K562 (cell line): ENCODE measurements at regions not wholly inside any gene's neighbourhood (a gene's known extent, or its start where the extent isn't known, plus 50 kb on each side); places are given as distances from the start of the nearest gene placed in this dataset.

Experiments used
- ATAC-seq: fragments of 200-7000 bp; cut with Tn5 transposase; 3 replicates; pipeline ENCODE4 v1.9.1; 2020; ENCODE audit warnings: moderate library complexity
- BruUV-seq: library from RNA; stranded (reverse); fragments of 400-500 nt; replicated peaks from 2 replicates; lab custom pipeline; 2021; lab: Mats Ljungman, UMichigan
- CTCF ChIA-PET: fragments of 300-600 bp; formaldehyde crosslinking; extraction: SDS; loops from one replicate; lab custom pipeline; 2021; ENCODE audit warnings: low intra/inter-chr PET ratio; lab: Yijun Ruan, JAX
- POLR2A ChIA-PET: fragments of 300-600, 350-650 bp; sonication (Branson Sonifier 250); formaldehyde crosslinking; extraction: SDS; loops from one replicate; lab custom pipeline; 2021; ENCODE audit warnings: antibody characterized with exemption, inconsistent platforms; lab: Yijun Ruan, JAX
- DNase-seq, 4 experiments: peaks; one replicate each; pipeline versions ENCODE4 v3.0.0 to v3.0.0-alpha.2; 2011 to 2018; ENCODE audit warnings: low spot score in 3 of 4, mixed read lengths in 3 of 4; ENCODE audit errors: extremely low read depth in 1 of 4
- FAIRE-seq: peaks from 2 replicates; lab custom pipeline; 2011; peaks lifted over from hg19 to GRCh38; lab: Jason Lieb, UNC
- H2AFZ ChIP-seq: 2 replicates; pipeline ENCODE4 v1.6.0; 2011; ENCODE audit warnings: low read depth, low read length, control low read depth, inconsistent platforms
- H3K27ac ChIP-seq: fragments of 200-600 bp; 3 replicates; pipeline ENCODE4 v1.8.0; 2011; ENCODE audit warnings: low read depth, mild to moderate bottlenecking, control low read depth, inconsistent platforms, low read length, moderate library complexity, mixed read lengths; ENCODE audit errors: extremely low read depth
- H3K27me3 ChIP-seq, 2 experiments: fragments of 300-600 bp in 1 of 2; 2 replicates in 1 of 2; 3 replicates in 1 of 2; pipeline versions ENCODE4 v1.6.0 to v1.8.0; 2011; ENCODE audit warnings: inconsistent platforms in 2 of 2, low read length in 2 of 2, mild to moderate bottlenecking in 1 of 2, mixed read lengths in 1 of 2, moderate library complexity in 1 of 2; ENCODE audit not compliant: control insufficient read depth in 2 of 2, insufficient read depth in 2 of 2
- H3K36me3 ChIP-seq: fragments of 300-600 bp; 3 replicates; pipeline ENCODE4 v1.8.0; 2011; ENCODE audit warnings: mild to moderate bottlenecking, low read length, inconsistent platforms; ENCODE audit not compliant: control insufficient read depth, insufficient read depth
- H3K4me1 ChIP-seq, 2 experiments: fragments of 200-600 bp in 1 of 2; replicated peaks in 1 of 2; 2 replicates in 1 of 2; 3 replicates in 1 of 2; pipeline versions ENCODE4 v1.5.1 to v1.8.0; 2011; ENCODE audit warnings: inconsistent platforms in 2 of 2, low read length in 2 of 2, mild to moderate bottlenecking in 1 of 2, mixed read lengths in 1 of 2, moderate library complexity in 1 of 2; ENCODE audit not compliant: control insufficient read depth in 2 of 2, insufficient read depth in 2 of 2
- H3K4me2 ChIP-seq: 2 replicates; pipeline ENCODE4 v1.6.1; 2011; ENCODE audit warnings: low read length, control low read depth, inconsistent platforms, mixed read lengths; ENCODE audit not compliant: insufficient read depth
- H3K4me3 ChIP-seq: fragments of 200-600 bp; sonication (generic), shearing (Covaris generic); 2 replicates; pipeline ENCODE4 v1.5.1; 2016; ENCODE audit warnings: control low read depth, inconsistent platforms
- H3K79me2 ChIP-seq: fragments of 200-600 bp; 3 replicates; pipeline ENCODE4 v1.8.0; 2011; ENCODE audit warnings: low read length, inconsistent platforms; ENCODE audit not compliant: control insufficient read depth, insufficient read depth
- H3K9ac ChIP-seq, 2 experiments: 2 replicates each; pipeline versions ENCODE4 v1.6.0 to v1.6.1; 2011; ENCODE audit warnings: low read depth in 2 of 2, low read length in 2 of 2, control low read depth in 1 of 2, inconsistent platforms in 1 of 2, mild to moderate bottlenecking in 1 of 2, mixed read lengths in 1 of 2; ENCODE audit not compliant: insufficient read depth in 1 of 2
- H3K9me1 ChIP-seq: one replicate; pipeline ENCODE4 v1.6.0; 2011; ENCODE audit warnings: inconsistent platforms, mild to moderate bottlenecking, low read length, moderate library complexity; ENCODE audit not compliant: control insufficient read depth, insufficient read depth
- H3K9me3 ChIP-seq: replicated peaks from 2 replicates; pipeline ENCODE4 v1.5.1; 2011; ENCODE audit warnings: low read depth, low read length, inconsistent platforms; ENCODE audit not compliant: control insufficient read depth, insufficient read depth
- H4K20me1 ChIP-seq: replicated peaks from 2 replicates; pipeline ENCODE4 v1.6.1; 2011; ENCODE audit warnings: low read length, inconsistent platforms, mixed read lengths; ENCODE audit not compliant: control insufficient read depth, insufficient read depth
- CEBPB ChIP-seq: fragments of 450-650 bp; IDR thresholded peaks from 2 replicates; pipeline ENCODE4 v1.6.1; 2016; ENCODE audit warnings: missing genetic modification characterization, missing compliant biosample characterization
- CREB1 ChIP-seq, 2 experiments: sonication (generic) in 1 of 2; formaldehyde crosslinking in 1 of 2; IDR thresholded peaks; 2 replicates each; pipeline versions ENCODE4 v1.6.1 to v1.8.0; 2012 to 2022; ENCODE audit warnings: inconsistent platforms in 1 of 2, mild to moderate bottlenecking in 1 of 2, missing genetic modification reagents in 1 of 2, moderate library complexity in 1 of 2
- E2F3 ChIP-seq: fragments of 250-450 bp; sonication (Bioruptor Pico); IDR thresholded peaks from 2 replicates; pipeline ENCODE4 v1.4.0; 2020; ENCODE audit warnings: mild to moderate bottlenecking
- ELF2 ChIP-seq: fragments of 250-450 bp; sonication (Bioruptor Pico); IDR thresholded peaks from 2 replicates; pipeline ENCODE4 v1.5.0; 2021; ENCODE audit warnings: mild to moderate bottlenecking
- ETS1 ChIP-seq: conservative IDR thresholded peaks from 2 replicates; pipeline ENCODE4 v1.6.1; 2011; ENCODE audit warnings: low read depth, mild to moderate bottlenecking, low read length; ENCODE audit not compliant: control insufficient read depth
- HNRNPH1 ChIP-seq: fragments of 200-400 bp; formaldehyde crosslinking; optimal IDR thresholded peaks from 2 replicates; pipeline ENCODE3; 2017; ENCODE audit warnings: low read depth, mild to moderate bottlenecking, low read length, moderate library complexity
- IRF9 ChIP-seq: fragments of 450-650 bp; IDR thresholded peaks from 2 replicates; pipeline ENCODE4 v1.6.1; 2016; ENCODE audit warnings: missing biosample characterization, missing genetic modification characterization
- KDM2B ChIP-seq: fragments of 250-450 bp; sonication (Bioruptor Pico); IDR thresholded peaks from 2 replicates; pipeline ENCODE4 v1.8.0; 2021; ENCODE audit warnings: mild to moderate bottlenecking, moderate library complexity
- MCM7 ChIP-seq, 2 experiments: fragments of 450-650 bp; IDR thresholded peaks; 2 replicates each; pipeline ENCODE4 v1.6.1; 2016 to 2018
- NEUROD1 ChIP-seq: fragments of 150-350 bp; IDR thresholded peaks from 2 replicates; pipeline ENCODE4 v1.6.1; 2014; ENCODE audit warnings: borderline replicate concordance, low read length, low read depth; ENCODE audit not compliant: partially characterized antibody
- PKNOX1 ChIP-seq: fragments of 450-650 bp; IDR thresholded peaks from 2 replicates; pipeline ENCODE4 v1.6.1; 2016
- SMAD3 ChIP-seq: fragments of 450-650 bp; formaldehyde crosslinking; conservative IDR thresholded peaks from 2 replicates; pipeline ENCODE4 v1.4.0; 2020; ENCODE audit warnings: mild to moderate bottlenecking
- SNRNP70 ChIP-seq: fragments of 200-400 bp; formaldehyde crosslinking; optimal IDR thresholded peaks from 2 replicates; pipeline ENCODE3; 2017; ENCODE audit warnings: low read depth, low read length
- TAF9B ChIP-seq: fragments of 450-650 bp; IDR thresholded peaks from 2 replicates; pipeline ENCODE4 v1.6.1; 2018; ENCODE audit warnings: mild to moderate bottlenecking; ENCODE audit not compliant: partially characterized antibody
- TSC22D4 ChIP-seq: fragments of 450-650 bp; IDR thresholded peaks from 2 replicates; pipeline ENCODE4 v1.6.1; 2016; ENCODE audit warnings: missing genetic modification characterization, missing biosample characterization, control low read depth
- ZKSCAN1 ChIP-seq: fragments of 150-350 bp; IDR thresholded peaks from 2 replicates; pipeline ENCODE4 v1.6.1; 2016; ENCODE audit warnings: low read depth, low read length
- ZNF511 ChIP-seq: sonication (generic); formaldehyde crosslinking; IDR thresholded peaks from 2 replicates; pipeline ENCODE4 v1.8.0; 2022; ENCODE audit warnings: mild to moderate bottlenecking, missing genetic modification reagents
- ZNF589 ChIP-seq: fragments of 200-800 bp; sonication (Bioruptor generic); IDR thresholded peaks from 2 replicates; pipeline ENCODE4 v1.6.1; 2016; ENCODE audit warnings: low read depth, missing genetic modification characterization, missing compliant biosample characterization
- ZNF740 ChIP-seq, 3 experiments: fragments of 200-800 bp in 1 of 3; sonication (Bioruptor generic) in 1 of 3; sonication (generic) in 1 of 3; formaldehyde crosslinking in 1 of 3; IDR thresholded peaks; 2 replicates each; pipeline versions ENCODE4 v1.6.1 to v1.8.0; 2016 to 2022; ENCODE audit warnings: mild to moderate bottlenecking in 2 of 3, missing compliant biosample characterization in 2 of 3, missing genetic modification characterization in 2 of 3, missing genetic modification reagents in 1 of 3
- WGBS: fragments of 100-300 bp; shearing (Covaris generic); methylation state at CpG from one replicate; pipeline ENCODE4 v1.1.6; 2016; ENCODE audit warnings: low coverage, mixed read lengths; ENCODE audit not compliant: insufficient coverage; ENCODE audit errors: missing lambda C conversion rate; 5-methylcytosine and 5-hydroxymethylcytosine counted together
- in situ Hi-C: fragments of 300-500 bp; cut with MboI; formaldehyde crosslinking; loops from 4 replicates; pipeline ENCODE4 v1.15.0; 2018; ENCODE audit warnings: inconsistent platforms, mixed read lengths
- intact Hi-C: fragments of 100-400 bp; cut with micrococcal nuclease; formaldehyde crosslinking; loops from 2 replicates; pipeline ENCODE4 v1.14.2; 2022

- H3K79me2 ChIP-seq, result no peaks in the 10 kb centered on the region
- DNase-seq, result no peak
- H2AFZ ChIP-seq, result no peak overlapping the region
- no peaks in the 10 kb centered on the region for H3K27me3 ChIP-seq
- H3K9ac ChIP-seq, result no peak overlapping the region
- H3K4me3 ChIP-seq, result no peak overlapping the region
- CTCF ChIA-PET, result no interaction called here
- TF ChIP-seq CREB1 (IDR thresholded peaks at IDR 0.05) (no peak), CREB1 (CRISPR knock-in tag; IDR thresholded peaks at IDR 0.05) (no peak), KDM2B (CRISPR knock-in tag) (no peak), ZKSCAN1 (no peak), ETS1 (no peak), ZNF511 (CRISPR knock-in tag) (no peak), SMAD3 (no peak), PKNOX1 (no peak), IRF9 (tag) (no peak), CEBPB (no peak), E2F3 (CRISPR knock-in tag) (no peak), ZNF740 (CRISPR knock-in tag; IDR thresholded peaks at IDR 0.05) (no peak), ZNF740 (tag; IDR thresholded peaks at IDR 0.05) (no peak), ZNF589 (CRISPR knock-in tag) (no peak), SNRNP70 (no peak), TAF9B (no peak), NEUROD1 (no peak), MCM7 (IDR thresholded peaks at IDR 0.05) (no peak), HNRNPH1 (no peak), TSC22D4 (tag) (no peak), ELF2 (CRISPR knock-in tag) (no peak)
- no TSS peak for BruUV-seq
- no peaks in the 10 kb centered on the region for H4K20me1 ChIP-seq
- WGBS, result 0% methylated on average over 2 of the region's 2 CpGs
- in situ Hi-C loops (no loop called here), intact Hi-C loops (no loop called here)
- H3K9me3 ChIP-seq, result no peaks in the 10 kb centered on the region
- no peak for FAIRE-seq
- H3K9me1 ChIP-seq, result no peaks in the 10 kb centered on the region
- no peaks in the 10 kb centered on the region for H3K4me1 ChIP-seq
- ATAC-seq, result no peak
- no peaks in the 10 kb centered on the region for H3K36me3 ChIP-seq
- POLR2A ChIA-PET, result no interaction called here
- H3K4me2 ChIP-seq, result no peak overlapping the region
- no peak overlapping the region for H3K27ac ChIP-seq
Observed at GRCh38 chr12:127620735-127621355, 646.1 kb upstream of the TMEM132C start.
